Stomach (tissue), 8 donors: ENCODE measurements at regions not wholly inside any gene's neighbourhood (a gene's known extent, or its start where the extent isn't known, plus 50 kb on each side); places are given as distances from the start of the nearest gene placed in this dataset.

Experiments
- DNase-seq, 2 donors: peaks; one replicate each; pipeline versions ENCODE4 v3.0.0 to v3.0.0-alpha.2; 2013 to 2019
- H3K27ac ChIP-seq, 5 donors: fragments of 200-600 bp in 4 of 5; sonication (generic) in 4 of 5; one replicate each; pipeline ENCODE4 v1.5.1; 2013 to 2019; ENCODE audit warnings: mild to moderate bottlenecking in 1 of 5, moderate library complexity in 1 of 5
- H3K27me3 ChIP-seq, 3 donors: fragments of 200-600 bp; sonication (generic); one replicate each; pipeline ENCODE4 v1.5.1; 2017 to 2019; ENCODE audit warnings: mixed run types in 1 of 3
- H3K36me3 ChIP-seq, 4 donors: fragments of 200-600 bp; sonication (generic); 1 replicate in 3 of 4; 2 replicates in 1 of 4; pipeline ENCODE4 v1.5.1; 2016 to 2019
- H3K4me1 ChIP-seq, 4 donors: fragments of 200-600 bp; sonication (generic); one replicate each; pipeline ENCODE4 v1.5.1; 2016 to 2019
- H3K4me3 ChIP-seq, 4 donors: fragments of 200-600 bp; sonication (generic) in 3 of 4; one replicate each; pipeline ENCODE4 v1.5.1; 2016 to 2019; ENCODE audit warnings: mild to moderate bottlenecking in 1 of 4
- H3K9me3 ChIP-seq, 4 donors: fragments of 200-600 bp; sonication (generic); one replicate each; pipeline ENCODE4 v1.5.1; 2016 to 2019
- EP300 ChIP-seq: sonication (generic); formaldehyde crosslinking; IDR thresholded peaks from one replicate; pipeline ENCODE4 v1.6.1; 2017; ENCODE audit warnings: antibody characterized with exemption
- POLR2A ChIP-seq, 4 donors: fragments of 450-650 bp; IDR thresholded peaks; one replicate each; pipeline ENCODE4 v1.6.1; 2016; ENCODE audit warnings: antibody characterized with exemption in 4 of 4, control low read depth in 2 of 4, mild to moderate bottlenecking in 1 of 4, moderate library complexity in 1 of 4
- POLR2AphosphoS5 ChIP-seq, 3 donors: sonication (generic); formaldehyde crosslinking; IDR thresholded peaks; one replicate each; pipeline ENCODE4 v1.6.1; 2016; ENCODE audit warnings: antibody characterized with exemption in 3 of 3
- WGBS, 5 donors: extraction: QIAGEN DNeasy Blood & Tissue Kit in 3 of 5; methylation state at CpG; one replicate each; pipeline versions ENCODE4 v1.1.5 to v1.1.7; 2013 to 2018; 5-methylcytosine and 5-hydroxymethylcytosine counted together
- intact Hi-C: fragments of 100-400 bp; cut with DNase I; formaldehyde crosslinking; loops from one replicate; pipeline ENCODE4 v1.15.1; 2023; ENCODE audit warnings: low total_unique reads
- TF ChIP-seq, protein P1 (sequence below), 7 experiments: fragments of 450-650 bp in 4 of 7; fragments of 200-600 bp in 3 of 7; sonication (generic) in 3 of 7; IDR thresholded peaks; one replicate each; pipeline ENCODE4 v1.5.1; 2016 to 2019; ENCODE audit warnings: antibody characterized with exemption in 7 of 7, control low read depth in 2 of 7, mild to moderate bottlenecking in 1 of 7
- donor health status: healthy with polysubstance abuse.
- donor health status: Bipolar disorder and iron deficiency.
- donor health status: healthy.

DNA sequence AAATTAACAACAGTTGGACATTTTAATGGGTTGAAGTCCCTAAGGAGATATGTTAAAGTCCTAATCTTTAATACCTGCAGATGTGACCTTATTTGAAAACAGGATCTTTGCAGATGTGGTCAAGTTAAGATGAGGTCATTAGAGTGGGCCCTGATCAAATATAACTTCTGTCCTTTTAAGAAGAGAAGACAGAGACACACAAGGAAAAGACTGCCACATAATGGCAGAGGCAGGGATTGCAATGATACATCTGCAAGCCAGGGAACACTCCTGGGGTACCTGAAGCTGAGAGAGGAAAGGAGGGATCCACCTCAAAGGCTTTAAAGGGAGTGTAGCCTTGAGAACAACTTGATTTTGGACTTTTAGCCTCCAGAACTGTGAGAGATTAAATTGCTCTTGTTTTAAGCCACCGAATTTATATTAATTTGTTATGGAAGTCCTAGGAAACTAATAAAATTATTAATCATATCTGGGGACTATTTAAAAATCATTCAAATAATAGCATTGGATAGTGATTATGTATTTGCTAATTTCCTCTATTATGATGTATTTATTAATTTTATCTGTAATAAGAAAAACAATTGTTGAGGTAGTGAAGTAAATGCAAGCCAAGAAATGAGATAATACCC is 700.0 kb upstream of the PCDH15 start:
- TF ChIP-seq, protein P1, sequence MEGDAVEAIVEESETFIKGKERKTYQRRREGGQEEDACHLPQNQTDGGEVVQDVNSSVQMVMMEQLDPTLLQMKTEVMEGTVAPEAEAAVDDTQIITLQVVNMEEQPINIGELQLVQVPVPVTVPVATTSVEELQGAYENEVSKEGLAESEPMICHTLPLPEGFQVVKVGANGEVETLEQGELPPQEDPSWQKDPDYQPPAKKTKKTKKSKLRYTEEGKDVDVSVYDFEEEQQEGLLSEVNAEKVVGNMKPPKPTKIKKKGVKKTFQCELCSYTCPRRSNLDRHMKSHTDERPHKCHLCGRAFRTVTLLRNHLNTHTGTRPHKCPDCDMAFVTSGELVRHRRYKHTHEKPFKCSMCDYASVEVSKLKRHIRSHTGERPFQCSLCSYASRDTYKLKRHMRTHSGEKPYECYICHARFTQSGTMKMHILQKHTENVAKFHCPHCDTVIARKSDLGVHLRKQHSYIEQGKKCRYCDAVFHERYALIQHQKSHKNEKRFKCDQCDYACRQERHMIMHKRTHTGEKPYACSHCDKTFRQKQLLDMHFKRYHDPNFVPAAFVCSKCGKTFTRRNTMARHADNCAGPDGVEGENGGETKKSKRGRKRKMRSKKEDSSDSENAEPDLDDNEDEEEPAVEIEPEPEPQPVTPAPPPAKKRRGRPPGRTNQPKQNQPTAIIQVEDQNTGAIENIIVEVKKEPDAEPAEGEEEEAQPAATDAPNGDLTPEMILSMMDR (IDR thresholded peaks at IDR 0.05): peak in 3 of 7 experiments; percentile 7 to 26 (median 18)
- TF ChIP-seq POLR2AphosphoS5 (IDR thresholded peaks at IDR 0.05) (no peak), EP300 (no peak), POLR2A (IDR thresholded peaks at IDR 0.05) (no peak)
- WGBS, 5 donors: 3 to 11% (median 9%) methylated on average over 1 of the region's 1 CpG
- intact Hi-C loops: no loop called here

DNA sequence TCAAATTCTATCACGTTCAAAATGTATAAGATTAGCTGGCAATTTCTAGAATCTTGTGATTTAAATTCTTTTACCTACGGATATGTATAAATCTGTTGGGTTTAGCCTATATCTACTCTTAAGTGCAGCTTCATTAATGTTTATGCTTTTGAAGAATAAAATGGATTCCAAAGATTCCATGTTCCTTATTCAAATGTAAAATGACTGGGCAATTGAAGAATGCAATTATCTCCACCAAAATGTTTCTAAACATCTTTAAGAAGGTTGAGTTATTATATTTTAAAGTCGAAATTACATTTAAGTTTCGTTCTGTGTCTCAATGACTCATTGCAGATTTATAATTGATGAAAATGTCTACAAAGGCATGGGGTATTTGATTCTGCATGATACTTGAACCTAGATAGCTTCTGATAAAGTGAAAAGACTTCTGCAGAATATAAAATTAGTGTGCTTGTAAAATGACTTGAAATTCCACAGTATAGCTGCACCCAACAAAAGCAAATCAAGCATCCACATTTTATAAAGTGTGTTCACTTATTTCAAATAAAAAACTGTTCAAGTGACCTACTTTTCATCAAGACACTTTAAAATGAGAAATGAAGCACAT is 697.0 kb upstream of the PCDH15 start:
- no peak overlapping the region for H3K27ac ChIP-seq
- H3K27me3 ChIP-seq: no peaks in the 10 kb centered on the region
- H3K9me3 ChIP-seq: no peaks in the 10 kb centered on the region
- H3K4me1 ChIP-seq: no peaks in the 10 kb centered on the region
- no peak for DNase-seq
- intact Hi-C loops: no loop called here
- WGBS, 5 donors: 71 to 76% (median 74%) methylated on average over 4 of the region's 4 CpGs
- TF ChIP-seq, protein P1 (IDR thresholded peaks at IDR 0.05): no peak
- TF ChIP-seq POLR2A (IDR thresholded peaks at IDR 0.05) (no peak), POLR2AphosphoS5 (IDR thresholded peaks at IDR 0.05) (no peak), EP300 (no peak)
- no peak overlapping the region for H3K4me3 ChIP-seq
- H3K36me3 ChIP-seq: no peaks in the 10 kb centered on the region

More for the DNA sequence above, 700.0 kb upstream of the PCDH15 start:
- Histone ChIP-seq H3K9me3 (no peaks in the 10 kb centered on the region), H3K4me3 (no peak overlapping the region), H3K27ac (no peak overlapping the region), H3K27me3 (no peaks in the 10 kb centered on the region), H3K4me1 (no peaks in the 10 kb centered on the region), H3K36me3 (no peaks in the 10 kb centered on the region)
- peak in 1 of 2 donors; percentile 42 for DNase-seq

DNA sequence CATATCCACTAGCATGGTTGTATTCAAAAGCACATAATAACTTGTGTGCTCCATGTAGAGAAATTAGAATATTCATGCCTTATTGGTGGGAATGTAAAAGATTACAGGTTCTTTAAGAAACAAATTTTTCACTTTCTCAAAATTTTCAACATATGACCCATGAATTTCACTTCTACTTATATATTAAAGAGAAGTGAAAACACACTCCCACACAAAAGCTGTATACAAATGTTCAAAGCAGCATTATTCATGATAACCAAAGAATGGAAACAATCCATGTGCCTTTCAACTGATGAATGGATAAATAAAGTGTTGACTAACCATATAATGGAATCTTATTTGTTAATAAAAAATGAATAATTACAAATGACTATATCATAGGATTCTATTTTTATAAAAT is 694.5 kb upstream of the PCDH15 start:
- TF ChIP-seq, protein P1 (IDR thresholded peaks at IDR 0.05): no peak
- TF ChIP-seq POLR2AphosphoS5 (IDR thresholded peaks at IDR 0.05) (no peak), POLR2A (IDR thresholded peaks at IDR 0.05) (no peak), EP300 (no peak)
- intact Hi-C loops: no loop called here
- no peak overlapping the region for H3K27ac ChIP-seq
- DNase-seq: no peak
- no peaks in the 10 kb centered on the region for H3K36me3 ChIP-seq
- H3K9me3 ChIP-seq: no peaks in the 10 kb centered on the region
- H3K4me3 ChIP-seq: no peak overlapping the region
- H3K4me1 ChIP-seq: no peaks in the 10 kb centered on the region
- no peaks in the 10 kb centered on the region for H3K27me3 ChIP-seq

DNA sequence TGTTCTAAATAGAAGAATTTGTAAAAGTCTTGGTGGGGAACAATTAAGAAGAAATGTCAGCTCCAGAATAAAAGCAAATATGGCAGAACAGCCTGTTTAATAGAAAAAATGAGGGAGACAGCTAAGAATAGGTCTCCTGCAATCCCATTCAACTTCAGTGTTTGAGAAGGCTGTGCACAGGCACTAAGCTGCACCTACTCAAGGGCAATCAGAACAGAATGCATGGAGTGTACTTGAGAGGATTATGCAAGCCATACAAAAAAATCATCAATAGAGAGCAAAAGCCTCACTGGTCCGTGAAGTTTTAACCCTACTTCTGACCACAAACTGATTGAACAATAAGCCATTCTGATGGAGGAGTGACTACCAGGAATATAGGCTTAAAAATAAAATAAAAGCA is 690.7 kb upstream of the PCDH15 start:
- Histone ChIP-seq H3K4me1 (no peaks in the 10 kb centered on the region), H3K9me3 (no peaks in the 10 kb centered on the region), H3K36me3 (no peaks in the 10 kb centered on the region), H3K27ac (no peak overlapping the region), H3K4me3 (no peak overlapping the region), H3K27me3 (no peaks in the 10 kb centered on the region)
- TF ChIP-seq POLR2AphosphoS5 (IDR thresholded peaks at IDR 0.05): no peak
- TF ChIP-seq EP300: no peak
- TF ChIP-seq, protein P1 (IDR thresholded peaks at IDR 0.05): no peak
- TF ChIP-seq POLR2A (IDR thresholded peaks at IDR 0.05): no peak
- intact Hi-C loops: no loop called here
- DNase-seq: no peak
- 64 to 80% (median 73%) methylated on average over 1 of the region's 1 CpG for WGBS, 5 donors
